ENCODE measurements at regions not wholly inside any gene's neighbourhood (a gene's known extent, or its start where the extent isn't known, plus 50 kb on each side); places are given as distances from the start of the nearest gene placed in this dataset.

DNA sequence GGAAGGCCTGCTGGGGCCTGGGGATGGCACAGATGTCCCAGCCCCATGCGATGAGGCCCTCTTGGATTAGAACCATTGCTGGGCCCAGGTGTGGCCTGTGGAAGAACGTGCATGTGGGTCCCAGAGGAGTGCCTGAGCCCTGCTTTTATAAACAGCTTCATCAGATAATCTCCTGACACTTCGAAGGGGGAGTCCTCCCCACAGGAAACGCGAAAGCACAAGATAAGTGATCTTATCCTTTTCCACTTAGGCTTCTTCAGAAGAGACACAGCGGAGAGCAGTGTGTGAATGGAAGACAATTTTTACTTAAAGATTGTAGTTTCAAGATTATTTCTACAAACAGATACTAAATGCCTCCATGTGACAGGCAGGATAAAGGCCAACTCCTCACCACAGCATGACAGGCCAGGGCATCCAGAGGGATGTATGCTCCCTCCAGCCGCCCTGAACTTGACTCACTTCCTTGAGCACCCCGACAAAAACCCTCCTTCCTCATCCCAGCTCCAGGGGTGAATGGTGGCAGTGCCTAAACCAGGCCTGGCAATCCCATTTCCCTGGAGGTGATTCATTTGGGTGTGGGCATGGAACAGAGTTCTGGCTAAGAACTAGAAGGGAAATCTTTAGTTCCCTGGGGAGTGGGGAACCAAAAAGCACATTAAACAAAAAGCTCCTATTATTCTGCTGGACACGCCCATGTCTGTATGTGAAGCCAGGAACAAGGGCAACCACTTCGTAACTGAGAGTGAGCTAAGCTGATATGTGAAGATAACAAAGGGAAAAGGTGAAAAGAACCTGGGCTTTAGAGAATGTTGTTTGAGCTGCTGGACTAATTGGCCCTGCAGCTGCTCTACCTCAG, 56.2 kb upstream of the TMEM163 start:
- H3K9me3 ChIP-seq = no peaks in the 10 kb centered on the region
- H3K27me3 ChIP-seq = no peaks in the 10 kb centered on the region
- peak; percentile 78 for DNase-seq (ENCODE audit: extremely low spot score)
- H3K27ac ChIP-seq (replicated peaks in 1 of 4) = no peak overlapping the region
- peaks cover 0 to 13% (median 0%) of the 10 kb centered on the region in 4 donors for H3K4me1 ChIP-seq
- no peaks in the 10 kb centered on the region for H3K36me3 ChIP-seq
- TF ChIP-seq, protein P1, sequence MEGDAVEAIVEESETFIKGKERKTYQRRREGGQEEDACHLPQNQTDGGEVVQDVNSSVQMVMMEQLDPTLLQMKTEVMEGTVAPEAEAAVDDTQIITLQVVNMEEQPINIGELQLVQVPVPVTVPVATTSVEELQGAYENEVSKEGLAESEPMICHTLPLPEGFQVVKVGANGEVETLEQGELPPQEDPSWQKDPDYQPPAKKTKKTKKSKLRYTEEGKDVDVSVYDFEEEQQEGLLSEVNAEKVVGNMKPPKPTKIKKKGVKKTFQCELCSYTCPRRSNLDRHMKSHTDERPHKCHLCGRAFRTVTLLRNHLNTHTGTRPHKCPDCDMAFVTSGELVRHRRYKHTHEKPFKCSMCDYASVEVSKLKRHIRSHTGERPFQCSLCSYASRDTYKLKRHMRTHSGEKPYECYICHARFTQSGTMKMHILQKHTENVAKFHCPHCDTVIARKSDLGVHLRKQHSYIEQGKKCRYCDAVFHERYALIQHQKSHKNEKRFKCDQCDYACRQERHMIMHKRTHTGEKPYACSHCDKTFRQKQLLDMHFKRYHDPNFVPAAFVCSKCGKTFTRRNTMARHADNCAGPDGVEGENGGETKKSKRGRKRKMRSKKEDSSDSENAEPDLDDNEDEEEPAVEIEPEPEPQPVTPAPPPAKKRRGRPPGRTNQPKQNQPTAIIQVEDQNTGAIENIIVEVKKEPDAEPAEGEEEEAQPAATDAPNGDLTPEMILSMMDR (IDR thresholded peaks at IDR 0.05) = no peak
- TF ChIP-seq EP300 (IDR thresholded peaks at IDR 0.05) (no peak), POLR2A (IDR thresholded peaks at IDR 0.05; ENCODE audit: low read depth) (no peak), POLR2AphosphoS5 (IDR thresholded peaks at IDR 0.05) (no peak)
- intact Hi-C loops (cut with DNase I) = no loop called here
- no peak overlapping the region for H3K4me3 ChIP-seq
- WGBS = 61% methylated on average over 10 of the region's 10 CpGs

- Histone ChIP-seq H3K4me1 (peaks cover 0 to 13% (median 0%) of the 10 kb centered on the region in 4 donors), H3K27me3 (no peaks in the 10 kb centered on the region), H3K36me3 (no peaks in the 10 kb centered on the region), H3K27ac (replicated peaks in 1 of 4) (no peak overlapping the region), H3K4me3 (no peak overlapping the region), H3K9me3 (no peaks in the 10 kb centered on the region)
- DNase-seq (ENCODE audit: extremely low spot score) = peak; percentile 57
- TF ChIP-seq EP300 (IDR thresholded peaks at IDR 0.05) (no peak), POLR2AphosphoS5 (IDR thresholded peaks at IDR 0.05) (no peak)
- intact Hi-C loops (cut with DNase I) = no loop called here
- WGBS = 82% methylated on average over 3 of the region's 3 CpGs
These were observed 58.0 kb upstream of the TMEM163 start for GRCh38 chr2:134776836-134777235.

GRCh38 chr2:134777593-134777992, 58.8 kb upstream of the TMEM163 start:
- TF ChIP-seq EP300 (IDR thresholded peaks at IDR 0.05) (no peak), POLR2A (IDR thresholded peaks at IDR 0.05; ENCODE audit: low read depth) (no peak), POLR2AphosphoS5 (IDR thresholded peaks at IDR 0.05) (no peak)
- TF ChIP-seq, protein P1 (IDR thresholded peaks at IDR 0.05) = no peak
- peaks cover 0 to 13% (median 0%) of the 10 kb centered on the region in 4 donors for H3K4me1 ChIP-seq
- no peak overlapping the region for H3K27ac ChIP-seq (replicated peaks in 1 of 4)
- no peak overlapping the region for H3K4me3 ChIP-seq
- intact Hi-C loops (cut with DNase I) = no loop called here
- no peaks in the 10 kb centered on the region for H3K36me3 ChIP-seq
- no peaks in the 10 kb centered on the region for H3K27me3 ChIP-seq
- 74% methylated on average over 4 of the region's 4 CpGs for WGBS
- DNase-seq (ENCODE audit: extremely low spot score) = no peak
- H3K9me3 ChIP-seq = no peaks in the 10 kb centered on the region

GRCh38 chr2:134778372-134778771, 59.6 kb upstream of the TMEM163 start:
- Histone ChIP-seq H3K36me3 (no peaks in the 10 kb centered on the region), H3K9me3 (no peaks in the 10 kb centered on the region), H3K4me3 (no peak overlapping the region), H3K27me3 (no peaks in the 10 kb centered on the region), H3K27ac (replicated peaks in 1 of 4) (no peak overlapping the region), H3K4me1 (peaks cover 0 to 13% (median 0%) of the 10 kb centered on the region in 4 donors)
- 93% methylated on average over 4 of the region's 4 CpGs for WGBS
- intact Hi-C loops (cut with DNase I) = no loop called here
- no peak for DNase-seq (ENCODE audit: extremely low spot score)
- TF ChIP-seq EP300 (IDR thresholded peaks at IDR 0.05) (no peak), POLR2A (IDR thresholded peaks at IDR 0.05; ENCODE audit: low read depth) (no peak), POLR2AphosphoS5 (IDR thresholded peaks at IDR 0.05) (no peak)
- TF ChIP-seq, protein P1 (IDR thresholded peaks at IDR 0.05) = no peak

- Histone ChIP-seq H3K36me3 (no peaks in the 10 kb centered on the region), H3K4me1 (no peaks in the 10 kb centered on the region), H3K4me3 (no peak overlapping the region), H3K9me3 (no peaks in the 10 kb centered on the region), H3K27me3 (no peaks in the 10 kb centered on the region), H3K27ac (replicated peaks in 1 of 4) (no peak overlapping the region)
- WGBS = 46% methylated on average over 1 of the region's 1 CpG
- TF ChIP-seq, protein P1 (IDR thresholded peaks at IDR 0.05) = no peak
- no peak for TF ChIP-seq EP300 (IDR thresholded peaks at IDR 0.05)
- no peak for TF ChIP-seq POLR2AphosphoS5 (IDR thresholded peaks at IDR 0.05)
- no peak for TF ChIP-seq POLR2A (IDR thresholded peaks at IDR 0.05; ENCODE audit: low read depth)
- intact Hi-C loops (cut with DNase I) = no loop called here
- no peak for DNase-seq (ENCODE audit: extremely low spot score)
These were observed 57.4 kb upstream of the ACMSD start for GRCh38 chr2:134780972-134781371.
